ENCODE measurements at regions not wholly inside any gene's neighbourhood (a gene's known extent, or its start where the extent isn't known, plus 50 kb on each side); places are given as distances from the start of the nearest gene placed in this dataset.
A peak's percentile ranks its signal among the peaks of the same experiment; 100 is the strongest.

- Histone ChIP-seq H3K4me3 (no peak overlapping the region), H3F3A (replicated peaks; ENCODE audit: low read depth) (no peaks in the 10 kb centered on the region), H3K36me3 (ENCODE audit: insufficient read depth) (no peaks in the 10 kb centered on the region), H3K79me2 (replicated peaks; ENCODE audit: insufficient read depth) (no peaks in the 10 kb centered on the region), H2AFZ (0 out of 2 replicates have a peak overlapping the region, but pooled peaks have one; percentile 56), H3K9me2 (ENCODE audit: insufficient read depth) (no peaks in the 10 kb centered on the region), H3K27ac (ENCODE audit: low read depth) (no peak overlapping the region), H3K4me2 (no peak overlapping the region), H3K4me1 (ENCODE audit: insufficient read depth) (no peaks in the 10 kb centered on the region), H3K27me3 (ENCODE audit: insufficient read depth) (no peaks in the 10 kb centered on the region), H4K20me1 (replicated peaks; ENCODE audit: insufficient read depth) (no peaks in the 10 kb centered on the region)
- TF ChIP-seq JUNB (IDR thresholded peaks at IDR 0.05; ENCODE audit: unreplicated experiment), result no peak
- no peak for TF ChIP-seq CREB1 (CRISPR knock-in tag; IDR thresholded peaks at IDR 0.05; ENCODE audit: low read depth)
- TF ChIP-seq, protein P1, sequence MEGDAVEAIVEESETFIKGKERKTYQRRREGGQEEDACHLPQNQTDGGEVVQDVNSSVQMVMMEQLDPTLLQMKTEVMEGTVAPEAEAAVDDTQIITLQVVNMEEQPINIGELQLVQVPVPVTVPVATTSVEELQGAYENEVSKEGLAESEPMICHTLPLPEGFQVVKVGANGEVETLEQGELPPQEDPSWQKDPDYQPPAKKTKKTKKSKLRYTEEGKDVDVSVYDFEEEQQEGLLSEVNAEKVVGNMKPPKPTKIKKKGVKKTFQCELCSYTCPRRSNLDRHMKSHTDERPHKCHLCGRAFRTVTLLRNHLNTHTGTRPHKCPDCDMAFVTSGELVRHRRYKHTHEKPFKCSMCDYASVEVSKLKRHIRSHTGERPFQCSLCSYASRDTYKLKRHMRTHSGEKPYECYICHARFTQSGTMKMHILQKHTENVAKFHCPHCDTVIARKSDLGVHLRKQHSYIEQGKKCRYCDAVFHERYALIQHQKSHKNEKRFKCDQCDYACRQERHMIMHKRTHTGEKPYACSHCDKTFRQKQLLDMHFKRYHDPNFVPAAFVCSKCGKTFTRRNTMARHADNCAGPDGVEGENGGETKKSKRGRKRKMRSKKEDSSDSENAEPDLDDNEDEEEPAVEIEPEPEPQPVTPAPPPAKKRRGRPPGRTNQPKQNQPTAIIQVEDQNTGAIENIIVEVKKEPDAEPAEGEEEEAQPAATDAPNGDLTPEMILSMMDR (conservative IDR thresholded peaks at IDR 0.05; ENCODE audit: low read depth in 2 of 2), result peak; percentile 27 to 45; a peak in 3 of 4 replicates
- DNase-seq (ENCODE audit: low spot score) (peak; percentile 40), ATAC-seq (no peak)
- Mint-ChIP-seq H3K27me3 (ENCODE audit: insufficient read depth, low read depth, poor library complexity) (no peaks in the 10 kb centered on the region), H3K9me3 (peaks cover 63% of the 10 kb centered on the region), H3K4me1 (no peaks in the 10 kb centered on the region), H3K27ac (no peak overlapping the region), H3K36me3 (ENCODE audit: low read depth) (peaks cover 10% of the 10 kb centered on the region; the same call in 2 of the 3 replicates), H3K4me3 (no peak overlapping the region)
Measured at GRCh38 chr6:63066055-63066704, 145.1 kb upstream of the FKBP1C start.

GRCh38 chr6:63094947-63095346 is 116.3 kb upstream of the FKBP1C start:
- Mint-ChIP-seq H3K36me3 (ENCODE audit: low read depth) (no peaks in the 10 kb centered on the region), H3K4me1 (no peaks in the 10 kb centered on the region), H3K4me3 (no peak overlapping the region), H3K27ac (no peak overlapping the region), H3K27me3 (ENCODE audit: insufficient read depth, low read depth, poor library complexity) (no peaks in the 10 kb centered on the region), H3K9me3 (peaks cover 28% of the 10 kb centered on the region)
- Histone ChIP-seq H3K4me1 (ENCODE audit: insufficient read depth) (no peaks in the 10 kb centered on the region), H3K4me2 (no peak overlapping the region), H2AFZ (no peak overlapping the region), H3K27ac (ENCODE audit: low read depth) (no peak overlapping the region), H3K27me3 (ENCODE audit: insufficient read depth) (no peaks in the 10 kb centered on the region), H4K20me1 (replicated peaks; ENCODE audit: insufficient read depth) (no peaks in the 10 kb centered on the region), H3F3A (replicated peaks; ENCODE audit: low read depth) (no peaks in the 10 kb centered on the region), H3K4me3 (no peak overlapping the region), H3K36me3 (ENCODE audit: insufficient read depth) (no peaks in the 10 kb centered on the region), H3K9me2 (ENCODE audit: insufficient read depth) (no peaks in the 10 kb centered on the region; the same call in 1 of the 2 replicates), H3K79me2 (replicated peaks; ENCODE audit: insufficient read depth) (no peaks in the 10 kb centered on the region)
- DNase-seq (ENCODE audit: low spot score) (no peak), ATAC-seq (no peak)
- TF ChIP-seq EZH2 (IDR thresholded peaks at IDR 0.05; ENCODE audit: low read depth, unreplicated experiment) (no peak), JUNB (IDR thresholded peaks at IDR 0.05; ENCODE audit: unreplicated experiment) (no peak), EZH2phosphoT487 (IDR thresholded peaks at IDR 0.05; ENCODE audit: unreplicated experiment) (no peak), CREB1 (CRISPR knock-in tag; IDR thresholded peaks at IDR 0.05; ENCODE audit: low read depth) (no peak), ZNF114 (CRISPR knock-in tag; IDR thresholded peaks at IDR 0.05) (no peak), POLR2AphosphoS5 (IDR thresholded peaks at IDR 0.05; ENCODE audit: low read depth) (no peak), STAT1 (IDR thresholded peaks at IDR 0.05; ENCODE audit: unreplicated experiment) (no peak), NANOG (IDR thresholded peaks at IDR 0.05; ENCODE audit: borderline replicate concordance) (no peak), ZNF331 (CRISPR knock-in tag; IDR thresholded peaks at IDR 0.05; ENCODE audit: low read depth) (no peak)
- TF ChIP-seq, protein P2, sequence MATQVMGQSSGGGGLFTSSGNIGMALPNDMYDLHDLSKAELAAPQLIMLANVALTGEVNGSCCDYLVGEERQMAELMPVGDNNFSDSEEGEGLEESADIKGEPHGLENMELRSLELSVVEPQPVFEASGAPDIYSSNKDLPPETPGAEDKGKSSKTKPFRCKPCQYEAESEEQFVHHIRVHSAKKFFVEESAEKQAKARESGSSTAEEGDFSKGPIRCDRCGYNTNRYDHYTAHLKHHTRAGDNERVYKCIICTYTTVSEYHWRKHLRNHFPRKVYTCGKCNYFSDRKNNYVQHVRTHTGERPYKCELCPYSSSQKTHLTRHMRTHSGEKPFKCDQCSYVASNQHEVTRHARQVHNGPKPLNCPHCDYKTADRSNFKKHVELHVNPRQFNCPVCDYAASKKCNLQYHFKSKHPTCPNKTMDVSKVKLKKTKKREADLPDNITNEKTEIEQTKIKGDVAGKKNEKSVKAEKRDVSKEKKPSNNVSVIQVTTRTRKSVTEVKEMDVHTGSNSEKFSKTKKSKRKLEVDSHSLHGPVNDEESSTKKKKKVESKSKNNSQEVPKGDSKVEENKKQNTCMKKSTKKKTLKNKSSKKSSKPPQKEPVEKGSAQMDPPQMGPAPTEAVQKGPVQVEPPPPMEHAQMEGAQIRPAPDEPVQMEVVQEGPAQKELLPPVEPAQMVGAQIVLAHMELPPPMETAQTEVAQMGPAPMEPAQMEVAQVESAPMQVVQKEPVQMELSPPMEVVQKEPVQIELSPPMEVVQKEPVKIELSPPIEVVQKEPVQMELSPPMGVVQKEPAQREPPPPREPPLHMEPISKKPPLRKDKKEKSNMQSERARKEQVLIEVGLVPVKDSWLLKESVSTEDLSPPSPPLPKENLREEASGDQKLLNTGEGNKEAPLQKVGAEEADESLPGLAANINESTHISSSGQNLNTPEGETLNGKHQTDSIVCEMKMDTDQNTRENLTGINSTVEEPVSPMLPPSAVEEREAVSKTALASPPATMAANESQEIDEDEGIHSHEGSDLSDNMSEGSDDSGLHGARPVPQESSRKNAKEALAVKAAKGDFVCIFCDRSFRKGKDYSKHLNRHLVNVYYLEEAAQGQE (IDR thresholded peaks at IDR 0.05; ENCODE audit: unreplicated experiment), result no peak
- TF ChIP-seq, protein P3, sequence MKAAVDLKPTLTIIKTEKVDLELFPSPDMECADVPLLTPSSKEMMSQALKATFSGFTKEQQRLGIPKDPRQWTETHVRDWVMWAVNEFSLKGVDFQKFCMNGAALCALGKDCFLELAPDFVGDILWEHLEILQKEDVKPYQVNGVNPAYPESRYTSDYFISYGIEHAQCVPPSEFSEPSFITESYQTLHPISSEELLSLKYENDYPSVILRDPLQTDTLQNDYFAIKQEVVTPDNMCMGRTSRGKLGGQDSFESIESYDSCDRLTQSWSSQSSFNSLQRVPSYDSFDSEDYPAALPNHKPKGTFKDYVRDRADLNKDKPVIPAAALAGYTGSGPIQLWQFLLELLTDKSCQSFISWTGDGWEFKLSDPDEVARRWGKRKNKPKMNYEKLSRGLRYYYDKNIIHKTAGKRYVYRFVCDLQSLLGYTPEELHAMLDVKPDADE (IDR thresholded peaks at IDR 0.05), result no peak
- TF ChIP-seq, protein P1 (conservative IDR thresholded peaks at IDR 0.05; ENCODE audit: low read depth in 2 of 2), result no peak
